Glomerular visceral epithelial cell (primary cell): ENCODE measurements at regions not wholly inside any gene's neighbourhood (a gene's known extent, or its start where the extent isn't known, plus 50 kb on each side); places are given as distances from the start of the nearest gene placed in this dataset.
A peak's percentile ranks its signal among the peaks of the same experiment; 100 is the strongest.

ENCODE experiments used
- DNase-seq: peaks from one replicate; pipeline ENCODE4 v3.0.0-alpha.2; 2016; ENCODE audit errors: extremely low spot score

- no peak for DNase-seq
Measured at GRCh38 chr19:29428071-29428470, 97.7 kb upstream of the VSTM2B start.

DNA sequence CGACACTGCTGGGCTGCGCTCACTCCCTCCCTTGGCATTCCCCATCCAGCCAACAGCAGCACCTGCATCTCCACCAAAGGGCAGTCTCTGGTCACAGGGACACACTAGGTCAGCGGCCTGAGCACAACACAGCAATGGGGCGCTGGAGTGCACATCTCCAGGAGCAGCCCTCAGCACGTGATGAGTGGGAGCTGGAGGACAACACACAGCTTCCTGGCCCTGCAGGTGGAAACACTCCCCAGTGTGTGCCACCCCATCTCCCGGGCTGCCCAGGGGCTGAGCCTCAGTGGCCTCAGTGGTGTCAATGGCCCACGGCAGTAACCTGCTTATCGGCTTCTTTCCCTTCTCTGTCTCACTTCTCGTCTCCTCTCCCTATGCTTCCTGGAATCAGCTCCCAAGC is 96.8 kb upstream of the VSTM2B start:
- DNase-seq: no peak

GRCh38 chr19:29429581-29429980 is 96.2 kb upstream of the VSTM2B start:
- DNase-seq: no peak

GRCh38 chr19:29431332-29431731 is 94.5 kb upstream of the VSTM2B start:
- no peak for DNase-seq

GRCh38 chr19:29432677-29433076 is 93.1 kb upstream of the VSTM2B start:
- no peak for DNase-seq

- DNase-seq: no peak
Measured at GRCh38 chr19:29436591-29437103, 89.1 kb upstream of the VSTM2B start.

- no peak for DNase-seq
Measured at GRCh38 chr19:29439021-29439420, 86.8 kb upstream of the VSTM2B start.

- no peak for DNase-seq
Measured at GRCh38 chr19:29439688-29440550, 85.9 kb upstream of the VSTM2B start.

- DNase-seq: no peak
Measured at GRCh38 chr19:29442094-29442493, 83.7 kb upstream of the VSTM2B start.

GRCh38 chr19:29442910-29443309 is 82.9 kb upstream of the VSTM2B start:
- DNase-seq: no peak

DNA sequence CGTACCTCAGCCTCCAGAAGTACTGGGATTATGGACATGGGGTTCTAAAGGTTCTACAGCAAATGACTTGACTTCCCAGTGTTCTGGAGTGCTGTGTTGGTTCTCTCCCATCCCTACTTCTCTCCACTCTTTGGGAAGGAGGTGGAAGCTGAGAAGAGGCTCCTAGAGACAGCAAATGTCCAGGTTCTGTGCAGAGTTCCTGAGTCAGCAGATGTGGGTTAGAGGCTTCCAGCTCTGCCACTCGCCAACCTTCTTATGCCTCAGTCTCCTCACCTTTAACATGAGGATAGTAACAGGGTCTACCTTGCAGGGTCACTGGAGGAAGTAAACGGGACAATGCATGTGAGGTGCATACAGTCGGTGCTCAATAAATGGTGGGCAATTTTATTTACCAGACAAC is 80.5 kb upstream of the VSTM2B start:
- DNase-seq: no peak

- no peak for DNase-seq
Measured at GRCh38 chr19:29446361-29446760, 79.4 kb upstream of the VSTM2B start.

- no peak for DNase-seq
Measured at GRCh38 chr19:29448046-29448445, 77.7 kb upstream of the VSTM2B start.

- DNase-seq: no peak
Measured at GRCh38 chr19:29449371-29449770, 76.4 kb upstream of the VSTM2B start.

- DNase-seq: no peak
Measured at GRCh38 chr19:29450306-29450705, 75.5 kb upstream of the VSTM2B start.

DNA sequence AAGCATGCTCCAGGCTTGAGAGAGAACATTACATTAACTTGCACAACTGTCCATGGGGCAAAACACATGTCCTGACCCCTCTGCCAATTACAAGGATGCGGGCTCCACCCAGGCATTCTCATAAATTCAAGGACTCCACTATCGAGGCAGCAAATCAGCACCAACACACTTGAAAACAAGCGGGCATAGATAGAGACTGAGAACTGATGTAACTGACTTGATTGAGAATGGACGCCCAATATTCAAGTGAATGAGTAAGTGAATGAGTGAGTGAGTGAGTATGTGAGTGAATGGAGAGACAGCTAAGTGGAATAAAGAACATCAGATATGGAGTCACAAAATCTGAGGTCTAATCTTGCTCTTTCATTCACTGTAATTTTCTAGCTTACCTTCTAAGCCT is 75.0 kb upstream of the VSTM2B start:
- DNase-seq: no peak

DNA sequence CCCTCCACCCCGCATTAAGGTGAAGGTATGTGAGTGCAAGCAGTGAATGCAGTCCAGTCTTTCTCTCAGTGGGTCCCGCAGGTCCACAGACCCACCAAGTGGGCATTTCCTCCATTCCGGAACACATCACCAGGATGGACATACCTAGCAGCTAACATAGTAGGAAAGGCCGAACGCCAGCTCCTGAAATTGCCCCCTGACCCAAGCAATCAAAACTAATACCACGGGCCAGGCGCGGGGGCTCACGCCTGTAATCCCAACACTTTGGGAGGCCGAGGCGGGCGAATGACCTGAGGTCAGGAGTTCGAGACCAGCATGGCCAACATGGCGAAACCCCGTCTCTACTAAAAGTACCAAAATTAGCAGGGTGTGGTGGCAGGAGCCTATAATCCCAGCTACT is 71.7 kb upstream of the VSTM2B start:
- no peak for DNase-seq

DNA sequence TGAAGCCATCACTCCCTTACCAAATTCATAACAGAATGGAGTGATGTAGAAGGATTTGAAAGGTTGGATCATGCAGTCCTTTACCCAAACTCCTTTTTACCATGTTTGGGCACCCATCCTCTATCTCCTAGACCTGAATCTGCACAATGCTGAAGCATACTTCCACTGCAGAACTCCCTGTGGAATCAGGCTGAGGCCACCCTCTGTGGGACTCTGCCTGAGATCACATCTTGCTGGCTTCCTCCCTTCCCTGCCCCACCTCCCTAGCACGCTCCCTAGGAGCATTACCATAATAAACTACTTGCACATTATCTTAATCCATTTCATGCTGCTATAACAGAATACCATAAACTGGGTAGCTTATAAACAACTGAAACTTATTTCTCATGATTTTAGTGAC is 68.4 kb upstream of the VSTM2B start:
- DNase-seq: no peak

DNA sequence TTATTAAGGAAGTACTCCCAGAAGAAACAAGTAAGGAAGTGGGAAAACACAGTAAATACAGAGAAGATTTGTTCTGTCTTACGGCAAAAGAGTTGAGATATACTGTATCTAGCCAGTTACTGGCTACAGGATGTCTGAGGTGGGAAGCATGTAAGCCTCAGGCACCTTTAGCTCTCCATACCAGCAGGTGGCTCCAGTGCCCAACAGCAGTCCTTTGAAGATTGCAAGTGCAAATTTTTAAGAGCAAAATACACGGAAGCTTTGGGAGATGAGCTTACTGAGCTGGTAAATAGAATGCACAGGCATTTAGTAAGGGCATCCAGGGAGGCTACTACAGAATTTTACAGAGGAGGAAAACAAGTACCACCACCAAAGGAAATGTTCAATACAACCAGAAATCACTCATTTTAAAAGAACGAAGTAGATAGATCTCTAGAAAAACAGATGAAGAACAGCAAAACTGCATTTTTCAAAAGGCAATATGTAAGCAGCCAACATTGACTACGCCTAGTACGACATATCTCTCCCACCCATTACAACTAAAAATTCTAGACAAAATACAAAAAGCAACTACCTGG is 57.9 kb upstream of the VSTM2B start:
- DNase-seq: peak; percentile 22

DNA sequence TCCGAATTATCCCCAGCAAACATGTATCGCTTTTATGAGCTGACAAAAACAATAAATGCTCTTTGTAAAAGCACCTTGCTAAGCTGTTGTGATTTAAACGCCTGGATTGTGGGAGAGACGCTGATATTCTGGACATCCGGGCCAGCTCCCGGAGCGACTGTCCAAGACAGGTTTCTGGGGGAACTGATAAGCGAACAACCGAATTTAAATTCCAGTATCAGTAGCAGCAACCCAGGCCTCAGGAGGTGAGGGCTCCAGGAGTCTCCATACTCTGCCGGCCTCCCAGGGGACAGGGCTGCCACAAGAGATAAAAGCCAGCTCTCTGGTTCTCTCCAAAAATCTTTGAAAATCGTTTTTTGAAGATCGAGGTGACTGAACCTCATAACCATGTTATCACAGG is 50.3 kb upstream of the VSTM2B start:
- DNase-seq: no peak
